Choroid plexus epithelial cell (primary cell): ENCODE measurements at regions not wholly inside any gene's neighbourhood (a gene's known extent, or its start where the extent isn't known, plus 50 kb on each side); places are given as distances from the start of the nearest gene placed in this dataset.
"Not testable (repeated sequence)": the region's sequence is repeated elsewhere in the genome, so short reads cannot be mapped to it uniquely, and the experiment has no call there.

Experiments used
- DNase-seq: peaks from one replicate; pipeline ENCODE4 v3.0.0-alpha.2; 2010; ENCODE audit warnings: low read depth
- H3K4me3 ChIP-seq: 2 replicates; pipeline ENCODE4 v1.5.1; 2011; ENCODE audit warnings: low read depth, mild to moderate bottlenecking, control low read depth, low read length, moderate library complexity
- CTCF ChIP-seq: conservative IDR thresholded peaks from 2 replicates; pipeline ENCODE4 v1.5.1; 2011; ENCODE audit warnings: low read depth, mild to moderate bottlenecking, control low read depth, inconsistent platforms, low read length, moderate library complexity

DNA sequence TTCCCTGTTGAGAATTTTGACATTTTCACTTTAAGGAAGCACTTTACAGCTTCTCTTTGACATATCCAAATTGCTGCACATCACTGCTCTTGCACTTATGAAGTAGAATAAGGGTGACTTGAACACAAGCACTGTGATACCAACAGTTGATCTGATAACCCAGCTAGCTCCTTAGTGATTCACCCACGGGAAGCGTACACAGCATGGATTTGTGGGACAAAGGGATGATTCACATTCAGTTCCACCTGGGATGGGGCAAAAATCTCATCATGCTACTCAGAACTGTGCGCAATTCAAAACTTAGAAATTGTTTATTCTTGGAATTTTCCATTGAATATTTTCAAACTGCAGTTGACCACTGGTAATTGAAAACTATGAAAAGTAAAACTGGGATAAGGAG is 1565.5 kb upstream of the CDH9 start:
- no peak overlapping the region for H3K4me3 ChIP-seq
- TF ChIP-seq CTCF, result no peak
- DNase-seq, result no peak

DNA sequence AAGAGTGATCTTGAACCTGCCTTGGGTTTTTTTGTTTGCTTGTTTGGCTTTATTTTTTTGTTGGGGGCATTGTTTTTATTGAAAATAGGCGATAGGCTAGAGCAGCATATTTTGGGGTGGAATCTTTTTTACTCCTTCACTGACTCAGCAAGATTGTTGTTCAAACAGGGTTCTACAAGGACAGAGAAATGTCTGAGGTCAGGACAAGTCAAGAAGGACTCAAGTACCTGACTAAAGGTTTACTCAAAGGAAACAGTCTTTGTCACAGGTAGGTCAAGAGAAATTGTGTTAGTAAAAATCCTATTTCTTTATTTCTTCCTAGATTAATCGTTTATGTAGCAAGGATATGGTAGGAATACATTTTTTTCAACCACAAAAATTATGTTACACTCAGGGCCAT is 1564.0 kb upstream of the CDH9 start:
- no peak for DNase-seq
- no peak for TF ChIP-seq CTCF
- H3K4me3 ChIP-seq, result no peak overlapping the region

GRCh38 chr5:28596707-28597106 is 1558.3 kb upstream of the CDH9 start:
- not testable (repeated sequence) for DNase-seq, H3K4me3 ChIP-seq

- no peak for TF ChIP-seq CTCF
- no peak overlapping the region for H3K4me3 ChIP-seq
- peak; percentile 91 for DNase-seq
Measured at GRCh38 chr5:28580616-28581015, 1542.2 kb upstream of the CDH9 start.

DNA sequence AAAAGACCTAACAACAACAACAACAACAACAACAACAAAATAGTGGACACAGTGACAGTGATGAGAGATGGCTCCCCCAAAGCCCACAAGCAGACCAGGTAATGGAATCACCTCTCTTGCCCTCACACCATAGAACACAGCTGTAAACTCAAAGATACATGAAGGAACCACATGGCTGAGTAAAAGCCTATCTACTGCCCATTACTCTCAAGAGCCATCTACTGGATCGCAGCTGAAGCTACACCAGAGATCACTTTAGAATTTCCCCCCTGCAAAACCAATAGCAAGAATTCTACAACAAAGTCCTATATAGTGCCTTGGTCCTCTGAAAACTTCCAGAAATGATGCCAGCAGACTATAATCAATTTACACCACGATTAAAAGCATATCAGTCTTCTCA is 1537.6 kb upstream of the CDH9 start:
- DNase-seq, result peak; percentile 75
- TF ChIP-seq CTCF, result peak; percentile 81
- no peak overlapping the region for H3K4me3 ChIP-seq

DNA sequence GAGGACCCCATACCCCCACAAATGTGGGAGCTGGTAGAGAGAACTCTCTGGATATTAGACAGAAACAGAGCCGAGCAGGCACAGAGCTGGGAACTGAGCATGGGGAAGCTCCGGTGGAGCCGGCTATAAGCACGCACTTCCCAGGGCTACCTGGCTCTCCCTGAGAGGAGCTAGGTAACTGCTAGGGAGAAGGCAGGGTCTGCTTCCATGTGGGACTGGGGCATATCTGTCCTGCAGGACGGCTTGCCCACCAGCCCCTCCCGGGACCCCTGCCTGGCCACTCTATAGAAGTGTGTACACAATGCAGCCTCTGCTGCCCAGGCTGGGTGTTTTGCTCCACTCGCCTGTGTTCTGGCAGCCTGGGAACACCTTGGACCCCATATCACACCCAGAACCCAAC is 1537.0 kb upstream of the CDH9 start:
- no peak for TF ChIP-seq CTCF
- H3K4me3 ChIP-seq, result no peak overlapping the region
- no peak for DNase-seq

DNA sequence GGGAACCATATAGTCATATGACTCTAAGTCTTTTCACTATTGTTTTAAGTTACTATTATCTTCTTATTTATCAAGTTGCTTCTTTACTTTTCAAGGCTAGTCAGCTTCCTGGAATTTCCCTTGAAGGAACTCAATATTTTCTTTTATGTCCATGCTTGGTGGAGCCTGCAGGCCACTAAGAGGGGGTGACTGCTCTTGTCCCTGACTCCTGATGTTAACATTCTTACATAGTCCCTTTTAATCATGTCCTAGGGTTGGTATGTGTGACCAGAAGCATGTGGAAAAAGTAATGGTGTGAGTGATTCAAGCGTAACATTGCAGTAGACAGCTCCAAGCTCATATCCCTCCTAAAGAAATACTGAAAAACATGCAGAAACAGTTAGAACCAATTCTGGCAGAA is 1536.2 kb upstream of the CDH9 start:
- peak; percentile 5 for DNase-seq
- no peak overlapping the region for H3K4me3 ChIP-seq
- no peak for TF ChIP-seq CTCF

- no peak for DNase-seq
- TF ChIP-seq CTCF, result no peak
- no peak overlapping the region for H3K4me3 ChIP-seq
Measured at GRCh38 chr5:28567048-28567447, 1528.7 kb upstream of the CDH9 start.
